HG02938 (cell line): ENCODE measurements at regions not wholly inside any gene's neighbourhood (a gene's known extent, or its start where the extent isn't known, plus 50 kb on each side); places are given as distances from the start of the nearest gene placed in this dataset.

Source experiments
- ATAC-seq: cut with Tn5 transposase; IDR thresholded peaks from one replicate; pipeline ENCODE4 v1.9.1; 2021; ENCODE audit warnings: mild to moderate bottlenecking, moderate library complexity; ENCODE audit not compliant: unreplicated experiment

DNA sequence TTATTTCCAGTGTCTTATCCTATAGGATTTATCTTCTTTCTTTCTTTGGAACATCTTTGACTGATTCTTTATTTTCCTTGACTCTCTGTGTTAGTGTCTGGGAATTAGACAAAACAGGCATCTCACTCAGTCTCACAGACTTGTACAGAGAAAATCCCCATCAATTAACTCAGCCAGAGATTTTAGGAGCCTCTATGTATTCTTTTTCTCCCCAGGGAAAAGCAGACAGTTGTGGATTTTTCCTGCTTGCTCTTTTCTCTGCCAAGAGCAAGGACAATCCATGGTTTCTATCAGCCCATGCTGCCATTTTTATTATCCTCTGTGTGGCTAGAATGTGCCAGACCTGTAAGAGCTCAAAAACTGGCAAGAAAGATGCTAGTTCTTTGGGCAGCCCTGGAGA, 595.1 kb downstream of the SNAPC1 start:
- no peak for ATAC-seq

DNA sequence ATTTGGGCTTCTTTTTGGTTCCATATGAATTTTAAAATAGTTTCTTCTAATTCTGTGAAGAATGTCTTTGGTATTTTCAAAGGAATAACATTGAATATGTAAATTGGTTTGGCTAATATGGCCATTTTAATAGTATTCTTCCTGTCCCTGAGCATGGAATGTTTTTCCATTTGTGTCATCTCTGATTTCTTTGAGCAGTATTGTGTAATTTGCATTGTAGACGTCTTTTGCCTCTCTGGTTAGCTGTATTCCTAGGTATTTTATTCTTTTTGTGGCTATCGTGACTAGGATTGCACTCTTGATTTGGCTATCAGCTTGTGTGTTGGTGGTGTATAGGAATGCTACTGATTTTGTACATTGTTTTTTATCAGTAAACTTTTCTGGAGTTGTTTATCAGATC, 601.9 kb downstream of the SNAPC1 start:
- no peak for ATAC-seq

GRCh38 chr14:62364800-62365280, 602.6 kb downstream of the SNAPC1 start:
- ATAC-seq: no peak

GRCh38 chr14:62369919-62370560, 607.8 kb downstream of the SNAPC1 start:
- no peak for ATAC-seq

- ATAC-seq: no peak
These were observed 611.7 kb downstream of the SNAPC1 start for GRCh38 chr14:62373944-62374343.

GRCh38 chr14:62378057-62378456, 615.8 kb downstream of the SNAPC1 start:
- ATAC-seq: no peak

DNA sequence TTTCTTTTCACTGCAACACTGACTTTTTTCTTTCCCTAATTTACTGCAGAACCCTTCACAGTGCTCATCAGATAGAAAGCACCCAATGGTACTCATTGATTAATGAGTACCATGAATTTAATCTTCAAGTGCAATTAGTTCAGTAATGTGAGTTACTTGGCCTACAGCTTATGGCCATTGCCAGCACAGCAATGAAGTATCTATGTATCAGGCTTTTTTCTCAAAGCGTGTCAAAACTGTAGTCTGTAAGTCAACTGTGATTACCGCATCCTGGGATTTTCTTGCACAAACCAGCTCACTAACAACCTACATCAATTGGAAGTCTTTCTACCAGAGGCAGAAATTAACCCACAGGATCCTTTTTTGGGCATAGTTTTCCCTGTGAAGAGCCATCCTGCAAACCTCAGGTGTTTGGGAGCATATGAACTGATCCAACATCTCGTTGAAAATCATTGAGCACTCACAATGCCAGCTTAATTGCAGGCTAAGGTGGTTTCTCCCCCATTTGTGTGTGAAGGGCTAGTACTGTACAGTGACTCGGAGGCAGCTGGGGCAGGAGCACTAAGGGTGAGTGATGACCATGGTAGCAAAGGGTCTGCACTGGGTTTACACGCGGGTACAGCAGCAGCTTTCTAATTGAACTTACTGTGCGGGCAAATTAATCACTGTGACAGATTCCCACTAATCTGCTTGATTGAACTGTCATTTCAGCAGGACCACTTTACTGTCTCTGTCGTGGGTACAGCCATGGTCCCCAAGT, 619.3 kb downstream of the SNAPC1 start:
- ATAC-seq: no peak

DNA sequence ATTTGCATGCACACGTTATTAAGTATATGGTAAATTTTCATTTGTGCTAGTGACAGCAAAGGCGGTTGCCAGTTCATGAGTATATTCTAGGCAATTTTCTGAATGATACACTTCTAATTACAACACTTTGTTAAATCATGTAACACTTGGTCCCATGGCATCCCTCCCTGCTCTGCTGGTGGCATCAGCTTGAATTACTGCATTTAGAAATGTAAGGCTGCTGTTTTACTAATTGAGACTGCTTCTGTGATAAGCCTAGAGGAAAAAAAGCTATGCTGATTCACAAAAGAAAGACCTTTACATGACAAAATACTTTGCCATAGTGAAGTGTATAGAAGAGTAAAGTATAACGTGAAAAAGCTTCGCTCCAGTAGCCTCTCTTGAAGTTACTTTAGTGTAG, 636.1 kb downstream of the KCNH5 start:
- no peak for ATAC-seq

- no peak for ATAC-seq
These were observed 635.5 kb downstream of the KCNH5 start for GRCh38 chr14:62409626-62410300.

DNA sequence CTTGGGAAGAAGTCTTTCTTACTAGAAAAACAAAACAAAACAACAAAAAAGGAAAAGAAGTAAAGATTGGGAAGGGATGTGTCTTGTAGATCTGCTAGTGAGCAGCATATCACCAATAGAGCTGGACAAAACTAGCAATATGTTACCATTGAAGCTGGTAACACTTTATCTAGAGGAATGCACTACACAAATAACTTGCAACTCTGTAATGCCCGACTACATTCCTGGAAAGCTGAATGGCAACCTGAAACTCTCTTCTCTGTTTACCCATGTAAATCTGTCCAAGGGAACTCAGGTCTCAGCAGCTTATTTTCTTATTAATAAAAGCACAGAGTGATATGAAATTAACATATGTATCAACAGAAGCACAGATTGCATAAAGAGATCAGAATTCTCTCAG, 624.4 kb downstream of the KCNH5 start:
- no peak for ATAC-seq

- ATAC-seq: no peak
These were observed 616.6 kb downstream of the KCNH5 start for GRCh38 chr14:62428429-62429203.

DNA sequence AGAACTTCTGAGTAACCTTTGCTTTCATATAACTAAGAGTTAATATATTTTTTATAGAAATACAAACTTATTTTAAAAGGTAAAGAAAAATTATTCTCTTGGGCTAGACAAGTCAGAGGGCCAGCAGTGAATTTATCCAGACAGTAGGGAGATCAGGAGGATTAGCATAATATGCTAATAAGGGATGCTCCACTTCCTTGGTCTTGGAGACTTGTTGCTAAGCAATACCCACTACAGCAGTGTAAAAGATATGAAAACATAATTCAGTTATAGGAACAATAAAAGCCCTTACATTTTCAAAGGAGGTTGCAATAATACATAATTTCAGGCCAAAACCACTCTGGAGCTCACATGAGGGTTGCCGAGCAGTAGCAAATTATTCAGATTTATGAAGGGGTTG, 615.6 kb downstream of the KCNH5 start:
- ATAC-seq: no peak

- no peak for ATAC-seq
These were observed 613.8 kb downstream of the KCNH5 start for GRCh38 chr14:62431496-62431895.

- ATAC-seq: no peak
These were observed 612.3 kb downstream of the KCNH5 start for GRCh38 chr14:62432955-62433354.

- no peak for ATAC-seq
These were observed 609.0 kb downstream of the KCNH5 start for GRCh38 chr14:62436261-62436660.

DNA sequence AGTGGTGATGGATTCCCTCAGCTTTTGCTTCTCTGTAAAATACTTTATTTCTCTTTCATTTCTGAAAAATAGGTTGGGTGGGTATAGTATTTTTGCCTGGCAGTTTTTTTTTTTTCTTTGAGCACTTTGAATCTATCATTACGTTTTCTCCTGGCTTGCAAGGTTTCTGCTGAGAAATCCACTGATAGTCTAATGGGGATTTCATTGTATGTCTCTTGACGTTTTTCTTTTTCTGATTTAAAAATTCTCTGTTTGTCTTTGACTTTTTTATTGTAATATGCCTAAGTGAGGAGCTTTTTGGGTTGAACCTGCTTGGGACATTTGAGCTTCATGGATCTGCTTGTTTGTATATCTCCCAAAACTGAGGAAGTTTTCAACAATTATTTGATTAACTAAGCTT, 606.0 kb downstream of the KCNH5 start:
- no peak for ATAC-seq

DNA sequence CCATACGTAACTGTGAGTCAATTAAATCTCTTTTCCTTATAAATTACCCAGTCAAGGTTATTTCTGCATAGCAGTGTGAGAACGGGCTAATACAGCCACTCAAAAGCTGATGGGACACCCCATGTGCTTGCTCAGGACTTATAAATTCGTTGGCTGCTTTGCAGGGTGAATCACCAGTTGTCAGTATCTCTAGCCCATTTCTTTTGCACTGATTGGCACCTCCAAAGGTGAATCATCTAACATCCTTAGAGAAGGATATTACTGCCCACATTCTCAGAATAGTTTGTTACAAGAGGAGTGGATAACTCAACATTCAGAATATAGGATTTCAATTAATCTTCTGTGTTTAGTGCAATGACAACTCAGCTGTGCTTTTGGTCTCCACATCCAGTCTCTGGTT, 601.5 kb downstream of the KCNH5 start:
- ATAC-seq: no peak

GRCh38 chr14:62445570-62445969, 599.7 kb downstream of the KCNH5 start:
- ATAC-seq: no peak

GRCh38 chr14:62451221-62451620, 594.0 kb downstream of the KCNH5 start:
- no peak for ATAC-seq

- ATAC-seq: no peak
These were observed 592.0 kb downstream of the KCNH5 start for GRCh38 chr14:62453226-62453625.

GRCh38 chr14:62455446-62455845, 589.8 kb downstream of the KCNH5 start:
- ATAC-seq: no peak
